H9 (cell line): ENCODE measurements at regions not wholly inside any gene's neighbourhood (a gene's known extent, or its start where the extent isn't known, plus 50 kb on each side); places are given as distances from the start of the nearest gene placed in this dataset.

Experiments
- DNase-seq: peaks from one replicate; pipeline ENCODE4 v3.0.0-alpha.2; 2017
- H2AFZ ChIP-seq: one replicate; pipeline ENCODE4 v1.6.1; 2013; ENCODE audit warnings: mild to moderate bottlenecking, low read length, control low read depth, moderate library complexity
- H2AK5ac ChIP-seq: 2 replicates; pipeline ENCODE4 v1.6.1; 2013; ENCODE audit warnings: low read length, control low read depth, mixed read lengths; ENCODE audit not compliant: insufficient read length
- H2BK120ac ChIP-seq: one replicate; pipeline ENCODE4 v1.6.1; 2013; ENCODE audit warnings: low read depth, mild to moderate bottlenecking, low read length, control low read depth, inconsistent platforms; ENCODE audit not compliant: poor library complexity, severe bottlenecking
- H2BK12ac ChIP-seq: 2 replicates; pipeline ENCODE4 v1.6.1; 2013; ENCODE audit warnings: low read length, control low read depth, mixed read lengths, low read depth; ENCODE audit not compliant: insufficient read length
- H2BK15ac ChIP-seq: 2 replicates; pipeline ENCODE4 v1.6.1; 2013; ENCODE audit warnings: low read depth, low read length, control low read depth
- H2BK20ac ChIP-seq: one replicate; pipeline ENCODE4 v1.6.1; 2013; ENCODE audit warnings: low read depth, mild to moderate bottlenecking, low read length, control low read depth, inconsistent platforms; ENCODE audit not compliant: poor library complexity, severe bottlenecking
- H2BK5ac ChIP-seq: 2 replicates; pipeline ENCODE4 v1.6.1; 2013; ENCODE audit warnings: low read length, control low read depth, mixed read lengths; ENCODE audit not compliant: insufficient read length
- H3K14ac ChIP-seq: 2 replicates; pipeline ENCODE4 v1.6.1; 2013; ENCODE audit warnings: low read length, control low read depth; ENCODE audit not compliant: insufficient read depth
- H3K18ac ChIP-seq: 2 replicates; pipeline ENCODE4 v1.6.1; 2013; ENCODE audit warnings: low read depth, mild to moderate bottlenecking, mixed read lengths, low read length, control low read depth; ENCODE audit not compliant: insufficient read length
- H3K23ac ChIP-seq: 2 replicates; pipeline ENCODE4 v1.6.1; 2013; ENCODE audit warnings: low read length, control low read depth, mixed read lengths, low read depth; ENCODE audit not compliant: insufficient read length
- H3K23me2 ChIP-seq: 2 replicates; pipeline ENCODE4 v1.6.1; 2013; ENCODE audit warnings: low read depth, mild to moderate bottlenecking, mixed read lengths, low read length, control low read depth; ENCODE audit not compliant: insufficient read length, poor library complexity, severe bottlenecking
- H3K27ac ChIP-seq: 2 replicates; pipeline ENCODE4 v1.5.1; 2013; ENCODE audit warnings: low read length, control low read depth, mixed read lengths, low read depth; ENCODE audit not compliant: insufficient read length
- H3K27me3 ChIP-seq: 2 replicates; pipeline ENCODE4 v1.6.1; 2013; ENCODE audit warnings: low read length, control low read depth, inconsistent platforms; ENCODE audit not compliant: insufficient read depth
- H3K4ac ChIP-seq: 2 replicates; pipeline ENCODE4 v1.6.1; 2013; ENCODE audit warnings: low read depth, mild to moderate bottlenecking, control low read depth, inconsistent platforms, low read length, moderate library complexity
- H3K4me1 ChIP-seq: 2 replicates; pipeline ENCODE4 v1.6.1; 2013; ENCODE audit warnings: low read length, control low read depth, inconsistent platforms; ENCODE audit not compliant: insufficient read depth
- H3K4me2 ChIP-seq: 2 replicates; pipeline ENCODE4 v1.6.1; 2013; ENCODE audit warnings: low read length, control low read depth, mixed read lengths; ENCODE audit not compliant: insufficient read length, insufficient read depth
- H3K56ac ChIP-seq: 2 replicates; pipeline ENCODE4 v1.6.1; 2013; ENCODE audit warnings: low read depth, mild to moderate bottlenecking, mixed read lengths, low read length, control low read depth; ENCODE audit not compliant: insufficient read length
- H3K79me1 ChIP-seq: 2 replicates; pipeline ENCODE4 v1.6.1; 2013; ENCODE audit warnings: low read depth, mild to moderate bottlenecking, moderate library complexity, low read length, control low read depth, inconsistent platforms; ENCODE audit not compliant: insufficient read depth, poor library complexity, severe bottlenecking
- H3K79me2 ChIP-seq: 2 replicates; pipeline ENCODE4 v1.6.1; 2013; ENCODE audit warnings: low read length, control low read depth, inconsistent platforms; ENCODE audit not compliant: insufficient read depth
- H3K9ac ChIP-seq: 2 replicates; pipeline ENCODE4 v1.6.1; 2013; ENCODE audit warnings: low read length, control low read depth, mixed read lengths; ENCODE audit not compliant: insufficient read length; ENCODE audit errors: extremely low read depth
- H3K9me3 ChIP-seq: one replicate; pipeline ENCODE4 v1.6.1; 2013; ENCODE audit warnings: low read depth, low read length, inconsistent platforms; ENCODE audit not compliant: control insufficient read depth
- H3T11ph ChIP-seq: one replicate; pipeline ENCODE4 v1.6.1; 2013; ENCODE audit warnings: mild to moderate bottlenecking, low read length, control low read depth, inconsistent platforms
- H4K20me1 ChIP-seq: one replicate; pipeline ENCODE4 v1.6.1; 2013; ENCODE audit not compliant: control insufficient read depth, insufficient read length, insufficient read depth
- H4K5ac ChIP-seq: 2 replicates; pipeline ENCODE4 v1.6.1; 2013; ENCODE audit warnings: low read depth, mild to moderate bottlenecking, mixed read lengths, low read length, control low read depth; ENCODE audit not compliant: insufficient read length
- H4K8ac ChIP-seq: replicated peaks from 2 replicates; pipeline ENCODE4 v1.6.1; 2013; ENCODE audit warnings: low read length, control low read depth, mixed read lengths, low read depth; ENCODE audit not compliant: insufficient read length
- H4K91ac ChIP-seq: 2 replicates; pipeline ENCODE4 v1.6.1; 2013; ENCODE audit warnings: low read depth, mild to moderate bottlenecking, moderate library complexity, mixed read lengths, low read length, control low read depth; ENCODE audit not compliant: insufficient read length
- H3K27ac Mint-ChIP-seq, 3 experiments: 2 replicates in 2 of 3; 3 replicates in 1 of 3; pipeline ENCODE4 v1.8.0; 2020 to 2021; ENCODE audit warnings: mixed read lengths in 3 of 3, mild to moderate bottlenecking in 1 of 3, moderate library complexity in 1 of 3
- H3K27me3 Mint-ChIP-seq: 2 replicates; pipeline ENCODE4 v1.8.0; 2021; ENCODE audit warnings: low read depth, mild to moderate bottlenecking, moderate library complexity, mixed read lengths
- H3K36me3 Mint-ChIP-seq, 3 experiments: 2 replicates in 2 of 3; 3 replicates in 1 of 3; pipeline ENCODE4 v1.8.0; 2020 to 2021; ENCODE audit warnings: low read depth in 3 of 3, mixed read lengths in 3 of 3; ENCODE audit not compliant: insufficient read depth in 1 of 3
- H3K4me1 Mint-ChIP-seq, 2 experiments: 2 replicates each; pipeline ENCODE4 v1.8.0; 2020; ENCODE audit warnings: mixed read lengths in 2 of 2
- H3K4me3 Mint-ChIP-seq, 2 experiments: 2 replicates in 1 of 2; 3 replicates in 1 of 2; pipeline ENCODE4 v1.8.0; 2020 to 2021; ENCODE audit warnings: mild to moderate bottlenecking in 2 of 2, mixed read lengths in 2 of 2, moderate library complexity in 1 of 2
- H3K9me3 Mint-ChIP-seq, 2 experiments: 2 replicates in 1 of 2; 3 replicates in 1 of 2; pipeline ENCODE4 v1.8.0; 2020; ENCODE audit warnings: mild to moderate bottlenecking in 2 of 2, mixed read lengths in 2 of 2, moderate library complexity in 1 of 2
- WGBS: extraction: QIAGEN DNeasy Blood & Tissue Kit; methylation state at CpG from one replicate; pipeline ENCODE4 v1.1.7; 2013; ENCODE audit warnings: missing lambda C conversion rate, low lambda C conversion rate, mixed read lengths; ENCODE audit not compliant: insufficient read length; ENCODE audit errors: extremely low coverage; 5-methylcytosine and 5-hydroxymethylcytosine counted together
- TF ChIP-seq, protein P1 (sequence below): fragments of 200-600 bp; sonication (generic); conservative IDR thresholded peaks from 3 replicates; pipeline ENCODE4 v1.8.0; 2021; ENCODE audit warnings: antibody characterized with exemption, mild to moderate bottlenecking

DNA sequence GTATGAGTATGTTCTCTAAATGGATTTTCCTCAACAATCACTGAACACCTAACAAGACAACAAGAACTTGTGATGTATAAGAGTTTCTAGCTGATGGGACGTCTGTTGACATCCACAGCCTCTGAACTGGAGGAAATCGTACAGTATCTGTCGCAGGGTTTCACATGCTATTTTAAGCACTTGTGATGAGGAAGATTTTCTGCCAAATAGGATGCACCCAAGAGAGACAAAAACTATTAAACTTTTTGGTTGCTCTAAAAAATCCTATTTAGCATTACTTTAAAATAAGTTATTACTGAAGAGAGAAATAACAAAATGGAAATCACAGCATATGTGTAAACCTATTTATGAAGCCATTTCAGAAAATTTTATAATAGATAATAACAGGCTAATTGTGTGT is 356.1 kb upstream of the SLC7A11 start:
- Histone ChIP-seq H2BK12ac (no peak overlapping the region), H3K14ac (no peak overlapping the region)
- peaks cover 11 to 17% of the 10 kb centered on the region in 2 experiments; a peak in 4 of 5 replicates for H3K9me3 Mint-ChIP-seq

More for the DNA sequence above, 356.1 kb upstream of the SLC7A11 start:
- H4K8ac ChIP-seq = no peak overlapping the region
- no peaks in the 10 kb centered on the region for H3K4me1 ChIP-seq
- no peak overlapping the region for H3K18ac ChIP-seq
- no peaks in the 10 kb centered on the region for H3K79me1 ChIP-seq
- DNase-seq = no peak
- no peak overlapping the region for H3K4me2 ChIP-seq
- no peaks in the 10 kb centered on the region for H3K27me3 ChIP-seq
- H2AFZ ChIP-seq = no peak overlapping the region
- no peak overlapping the region for H2BK20ac ChIP-seq
- no CpG with 5 or more reads among the region's 3 CpGs for WGBS
- H3K4ac ChIP-seq = no peak overlapping the region
- H3K27ac Mint-ChIP-seq = no peak overlapping the region
- no peaks in the 10 kb centered on the region for H3K9me3 ChIP-seq
- H4K91ac ChIP-seq = no peak overlapping the region
- TF ChIP-seq, protein P1, sequence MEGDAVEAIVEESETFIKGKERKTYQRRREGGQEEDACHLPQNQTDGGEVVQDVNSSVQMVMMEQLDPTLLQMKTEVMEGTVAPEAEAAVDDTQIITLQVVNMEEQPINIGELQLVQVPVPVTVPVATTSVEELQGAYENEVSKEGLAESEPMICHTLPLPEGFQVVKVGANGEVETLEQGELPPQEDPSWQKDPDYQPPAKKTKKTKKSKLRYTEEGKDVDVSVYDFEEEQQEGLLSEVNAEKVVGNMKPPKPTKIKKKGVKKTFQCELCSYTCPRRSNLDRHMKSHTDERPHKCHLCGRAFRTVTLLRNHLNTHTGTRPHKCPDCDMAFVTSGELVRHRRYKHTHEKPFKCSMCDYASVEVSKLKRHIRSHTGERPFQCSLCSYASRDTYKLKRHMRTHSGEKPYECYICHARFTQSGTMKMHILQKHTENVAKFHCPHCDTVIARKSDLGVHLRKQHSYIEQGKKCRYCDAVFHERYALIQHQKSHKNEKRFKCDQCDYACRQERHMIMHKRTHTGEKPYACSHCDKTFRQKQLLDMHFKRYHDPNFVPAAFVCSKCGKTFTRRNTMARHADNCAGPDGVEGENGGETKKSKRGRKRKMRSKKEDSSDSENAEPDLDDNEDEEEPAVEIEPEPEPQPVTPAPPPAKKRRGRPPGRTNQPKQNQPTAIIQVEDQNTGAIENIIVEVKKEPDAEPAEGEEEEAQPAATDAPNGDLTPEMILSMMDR = no peak
- no peak overlapping the region for H3K23ac ChIP-seq
- no peaks in the 10 kb centered on the region for H3K23me2 ChIP-seq
- no peak overlapping the region for H4K5ac ChIP-seq
- no peak overlapping the region for H2BK120ac ChIP-seq
- H2BK15ac ChIP-seq = no peak overlapping the region
- no peaks in the 10 kb centered on the region for H3K27me3 Mint-ChIP-seq
- no peaks in the 10 kb centered on the region for H3K79me2 ChIP-seq
- H3K4me1 Mint-ChIP-seq = no peaks in the 10 kb centered on the region
- no peak overlapping the region for H3K56ac ChIP-seq
- no peak overlapping the region for H3K4me3 Mint-ChIP-seq
- peaks cover 4 to 15% (median 7%) of the 10 kb centered on the region in 3 experiments; a peak in 5 of 7 replicates for H3K36me3 Mint-ChIP-seq
- no peaks in the 10 kb centered on the region for H4K20me1 ChIP-seq
- no peak overlapping the region for H2AK5ac ChIP-seq
- H3K27ac ChIP-seq = no peak overlapping the region
- H3T11ph ChIP-seq = no peak overlapping the region
- H3K9ac ChIP-seq = no peak overlapping the region
- H2BK5ac ChIP-seq = no peak overlapping the region
